Ishikawa (cell line): ENCODE measurements at regions not wholly inside any gene's neighbourhood (a gene's known extent, or its start where the extent isn't known, plus 50 kb on each side); places are given as distances from the start of the nearest gene placed in this dataset.

Experiments
- CEBPB ChIP-seq: IDR thresholded peaks from 2 replicates; pipeline ENCODE4 v1.6.1; 2012
- CREB1 ChIP-seq: IDR thresholded peaks from 2 replicates; pipeline ENCODE4 v1.6.1; 2012; ENCODE audit warnings: low read depth
- EGR1 ChIP-seq: IDR thresholded peaks from 2 replicates; pipeline ENCODE4 v1.6.1; 2012
- EP300 ChIP-seq: IDR thresholded peaks from 2 replicates; pipeline ENCODE4 v1.6.1; 2012; ENCODE audit warnings: borderline replicate concordance
- FOXM1 ChIP-seq: IDR thresholded peaks from 2 replicates; pipeline ENCODE4 v1.6.1; 2012; ENCODE audit warnings: low read depth, borderline replicate concordance
- NFIC ChIP-seq: IDR thresholded peaks from 2 replicates; pipeline ENCODE4 v1.6.1; 2012
- RAD21 ChIP-seq: IDR thresholded peaks from 2 replicates; pipeline ENCODE4 v1.6.1; 2012; ENCODE audit warnings: low read depth
- TAF1 ChIP-seq: IDR thresholded peaks from 2 replicates; pipeline ENCODE4 v1.6.1; 2012; ENCODE audit warnings: low read depth, mild to moderate bottlenecking
- TCF12 ChIP-seq: IDR thresholded peaks from 2 replicates; pipeline ENCODE4 v1.6.1; 2012; ENCODE audit warnings: low read depth
- TEAD4 ChIP-seq: IDR thresholded peaks from 2 replicates; pipeline ENCODE4 v1.6.1; 2012
- YY1 ChIP-seq: IDR thresholded peaks from 2 replicates; pipeline ENCODE4 v1.6.1; 2012; ENCODE audit warnings: low read depth
- ZBTB7A ChIP-seq: IDR thresholded peaks from 2 replicates; pipeline ENCODE4 v1.6.1; 2012; ENCODE audit warnings: low read depth
- TF ChIP-seq, protein P1 (sequence below): IDR thresholded peaks from 2 replicates; pipeline ENCODE4 v1.6.1; 2012
- TF ChIP-seq, protein P2 (sequence below): IDR thresholded peaks from 2 replicates; pipeline ENCODE4 v1.6.1; 2012; ENCODE audit warnings: low read depth, mild to moderate bottlenecking
- TF ChIP-seq, protein P3 (sequence below): IDR thresholded peaks from 2 replicates; pipeline ENCODE4 v1.6.1; 2012

DNA sequence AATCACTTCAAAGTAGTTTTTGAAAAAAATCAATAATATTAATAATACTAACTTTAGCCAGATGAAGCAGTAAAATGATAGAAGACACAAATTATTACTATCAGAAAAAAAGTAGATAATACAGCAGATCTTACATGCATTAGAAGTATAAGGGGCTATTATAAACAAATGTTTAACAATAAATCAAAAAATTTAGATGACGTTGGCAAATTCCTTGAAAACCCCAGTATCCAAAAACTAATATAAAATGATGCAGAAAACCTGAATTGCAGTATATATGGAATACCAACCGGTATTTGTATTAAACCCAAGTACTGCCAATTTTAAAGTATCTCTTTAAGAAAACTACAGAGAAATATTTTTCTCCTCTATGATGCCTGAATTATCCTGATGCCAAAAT is 573.3 kb upstream of the CTNND2 start:
- TF ChIP-seq FOXM1 = no peak
- no peak for TF ChIP-seq NFIC
- TF ChIP-seq ZBTB7A = no peak
- TF ChIP-seq, protein P1, sequence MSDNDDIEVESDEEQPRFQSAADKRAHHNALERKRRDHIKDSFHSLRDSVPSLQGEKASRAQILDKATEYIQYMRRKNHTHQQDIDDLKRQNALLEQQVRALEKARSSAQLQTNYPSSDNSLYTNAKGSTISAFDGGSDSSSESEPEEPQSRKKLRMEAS = no peak
- no peak for TF ChIP-seq TCF12
- TF ChIP-seq, protein P2, sequence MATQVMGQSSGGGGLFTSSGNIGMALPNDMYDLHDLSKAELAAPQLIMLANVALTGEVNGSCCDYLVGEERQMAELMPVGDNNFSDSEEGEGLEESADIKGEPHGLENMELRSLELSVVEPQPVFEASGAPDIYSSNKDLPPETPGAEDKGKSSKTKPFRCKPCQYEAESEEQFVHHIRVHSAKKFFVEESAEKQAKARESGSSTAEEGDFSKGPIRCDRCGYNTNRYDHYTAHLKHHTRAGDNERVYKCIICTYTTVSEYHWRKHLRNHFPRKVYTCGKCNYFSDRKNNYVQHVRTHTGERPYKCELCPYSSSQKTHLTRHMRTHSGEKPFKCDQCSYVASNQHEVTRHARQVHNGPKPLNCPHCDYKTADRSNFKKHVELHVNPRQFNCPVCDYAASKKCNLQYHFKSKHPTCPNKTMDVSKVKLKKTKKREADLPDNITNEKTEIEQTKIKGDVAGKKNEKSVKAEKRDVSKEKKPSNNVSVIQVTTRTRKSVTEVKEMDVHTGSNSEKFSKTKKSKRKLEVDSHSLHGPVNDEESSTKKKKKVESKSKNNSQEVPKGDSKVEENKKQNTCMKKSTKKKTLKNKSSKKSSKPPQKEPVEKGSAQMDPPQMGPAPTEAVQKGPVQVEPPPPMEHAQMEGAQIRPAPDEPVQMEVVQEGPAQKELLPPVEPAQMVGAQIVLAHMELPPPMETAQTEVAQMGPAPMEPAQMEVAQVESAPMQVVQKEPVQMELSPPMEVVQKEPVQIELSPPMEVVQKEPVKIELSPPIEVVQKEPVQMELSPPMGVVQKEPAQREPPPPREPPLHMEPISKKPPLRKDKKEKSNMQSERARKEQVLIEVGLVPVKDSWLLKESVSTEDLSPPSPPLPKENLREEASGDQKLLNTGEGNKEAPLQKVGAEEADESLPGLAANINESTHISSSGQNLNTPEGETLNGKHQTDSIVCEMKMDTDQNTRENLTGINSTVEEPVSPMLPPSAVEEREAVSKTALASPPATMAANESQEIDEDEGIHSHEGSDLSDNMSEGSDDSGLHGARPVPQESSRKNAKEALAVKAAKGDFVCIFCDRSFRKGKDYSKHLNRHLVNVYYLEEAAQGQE = no peak
- no peak for TF ChIP-seq TEAD4
- no peak for TF ChIP-seq EP300
- TF ChIP-seq, protein P3, sequence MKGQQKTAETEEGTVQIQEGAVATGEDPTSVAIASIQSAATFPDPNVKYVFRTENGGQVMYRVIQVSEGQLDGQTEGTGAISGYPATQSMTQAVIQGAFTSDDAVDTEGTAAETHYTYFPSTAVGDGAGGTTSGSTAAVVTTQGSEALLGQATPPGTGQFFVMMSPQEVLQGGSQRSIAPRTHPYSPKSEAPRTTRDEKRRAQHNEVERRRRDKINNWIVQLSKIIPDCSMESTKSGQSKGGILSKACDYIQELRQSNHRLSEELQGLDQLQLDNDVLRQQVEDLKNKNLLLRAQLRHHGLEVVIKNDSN = no peak
- no peak for TF ChIP-seq EGR1
- TF ChIP-seq CREB1 = no peak
- TF ChIP-seq YY1 = no peak

DNA sequence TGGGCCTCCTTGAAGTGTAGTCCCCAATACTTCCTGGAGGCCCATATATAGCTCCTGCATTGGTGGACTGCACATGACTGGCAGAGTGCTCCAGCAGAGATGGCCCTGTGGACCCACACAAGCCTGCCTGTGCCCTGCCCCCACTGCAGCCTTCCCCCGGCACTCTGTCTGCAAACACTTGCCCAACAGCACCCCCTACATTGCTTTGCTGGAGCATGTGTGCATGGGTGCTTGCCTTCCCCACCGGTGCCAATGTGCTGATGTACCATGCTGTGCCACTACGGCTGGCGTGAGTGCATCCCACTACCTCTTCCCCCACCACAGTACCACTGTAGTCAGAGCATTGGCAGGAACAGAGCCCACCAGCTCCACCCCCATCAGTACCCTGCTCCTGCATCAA is 563.6 kb upstream of the CTNND2 start:
- no peak for TF ChIP-seq EGR1
- TF ChIP-seq ZBTB7A = no peak
- no peak for TF ChIP-seq EP300
- TF ChIP-seq NFIC = no peak
- no peak for TF ChIP-seq RAD21
- TF ChIP-seq YY1 = no peak
- TF ChIP-seq CREB1 = no peak
- TF ChIP-seq, protein P1 = no peak
- no peak for TF ChIP-seq CEBPB
- no peak for TF ChIP-seq TEAD4
- TF ChIP-seq, protein P3 = no peak
- TF ChIP-seq, protein P2 = no peak
- TF ChIP-seq TAF1 = no peak
- TF ChIP-seq FOXM1 = no peak
- TF ChIP-seq TCF12 = no peak

DNA sequence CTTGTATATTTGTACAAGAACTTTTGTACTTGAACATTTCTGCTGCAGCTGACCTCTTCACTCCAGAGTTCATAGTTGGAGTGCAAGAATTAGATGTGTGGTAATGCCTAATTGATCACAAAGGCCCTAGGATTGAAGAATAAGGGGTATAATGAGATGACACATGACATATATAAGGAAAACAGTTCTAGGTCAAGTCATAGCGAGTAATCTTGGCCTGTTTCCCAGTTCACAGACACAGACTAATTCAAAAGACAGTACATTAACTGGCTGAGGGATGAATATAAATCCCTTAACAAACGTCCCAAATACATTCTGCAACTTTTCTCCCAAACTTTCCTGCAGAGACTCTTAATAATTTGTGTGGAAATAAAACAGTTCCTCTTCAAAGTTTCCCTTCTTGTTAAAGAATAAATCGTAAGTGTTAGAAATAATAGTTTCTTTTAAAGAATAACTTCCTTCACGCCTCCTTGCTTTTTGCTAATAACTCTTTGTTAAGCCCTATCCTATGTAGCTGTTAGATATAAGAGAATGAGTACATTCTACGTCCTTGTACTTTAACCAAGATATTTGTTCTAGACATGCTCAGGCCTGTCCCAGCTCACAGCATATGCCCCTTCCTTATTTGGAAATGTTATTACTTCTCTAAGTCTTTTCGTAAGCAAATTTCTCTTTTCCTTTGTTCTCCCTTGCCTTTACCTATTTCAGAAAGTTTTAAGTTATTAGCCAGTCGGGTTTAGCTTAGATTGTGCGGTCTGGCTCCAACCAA is 556.4 kb upstream of the CTNND2 start:
- TF ChIP-seq, protein P1 = no peak
- TF ChIP-seq CEBPB (no peak), TAF1 (no peak), FOXM1 (no peak), NFIC (no peak), TCF12 (no peak), ZBTB7A (no peak), CREB1 (no peak), EGR1 (no peak), RAD21 (no peak), TEAD4 (no peak), YY1 (no peak), EP300 (no peak)
- TF ChIP-seq, protein P3 = no peak
- TF ChIP-seq, protein P2 = no peak

DNA sequence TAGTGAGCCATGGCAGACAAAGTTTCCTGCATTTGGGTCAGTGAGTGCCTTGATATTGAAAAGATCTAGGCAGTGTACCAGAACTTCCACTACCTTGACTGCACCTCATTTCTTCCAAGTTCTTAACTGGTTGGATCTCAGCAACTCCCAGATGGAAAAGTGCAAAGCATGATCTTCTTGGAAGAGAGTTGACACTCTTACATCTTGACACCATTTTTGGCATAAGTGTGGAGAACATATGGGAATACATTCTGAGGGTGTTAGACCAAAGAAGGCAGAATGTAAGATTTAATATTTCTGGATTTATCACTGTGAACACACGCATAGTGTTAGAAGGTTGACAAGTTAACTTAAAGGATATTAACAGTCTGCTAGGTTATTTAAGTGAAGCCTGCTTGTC is 555.1 kb upstream of the CTNND2 start:
- TF ChIP-seq YY1 = no peak
- TF ChIP-seq TCF12 = no peak
- no peak for TF ChIP-seq FOXM1
